ENCODE measurements at regions not wholly inside any gene's neighbourhood (a gene's known extent, or its start where the extent isn't known, plus 50 kb on each side); places are given as distances from the start of the nearest gene placed in this dataset.

GRCh38 chr9:89677702-89678395 is 73.0 kb downstream of the GADD45G start:
- H3K9me3 Mint-ChIP-seq (ENCODE audit: unreplicated experiment) = no peaks in the 10 kb centered on the region
- no peak for TF ChIP-seq CTCF (IDR thresholded peaks at IDR 0.05; ENCODE audit: unreplicated experiment)
- no peak for DNase-seq (ENCODE audit: low spot score)
- no peak overlapping the region for H3K4me3 Mint-ChIP-seq (ENCODE audit: unreplicated experiment)
- H3K4me1 Mint-ChIP-seq (ENCODE audit: unreplicated experiment) = peaks cover 7% of the 10 kb centered on the region
- peaks cover 3% of the 10 kb centered on the region for H3K27me3 Mint-ChIP-seq (ENCODE audit: unreplicated experiment)
- peak overlapping the region; percentile 53 for H3K27ac Mint-ChIP-seq (ENCODE audit: unreplicated experiment)
- H3K36me3 Mint-ChIP-seq (ENCODE audit: low read depth, unreplicated experiment) = no peaks in the 10 kb centered on the region

GRCh38 chr9:89678396-89679015 is 73.7 kb downstream of the GADD45G start:
- H3K27ac Mint-ChIP-seq (ENCODE audit: unreplicated experiment) = no peak overlapping the region
- H3K36me3 Mint-ChIP-seq (ENCODE audit: low read depth, unreplicated experiment) = no peaks in the 10 kb centered on the region
- no peak overlapping the region for H3K4me3 Mint-ChIP-seq (ENCODE audit: unreplicated experiment)
- H3K9me3 Mint-ChIP-seq (ENCODE audit: unreplicated experiment) = no peaks in the 10 kb centered on the region
- H3K4me1 Mint-ChIP-seq (ENCODE audit: unreplicated experiment) = peaks cover 7% of the 10 kb centered on the region
- TF ChIP-seq CTCF (IDR thresholded peaks at IDR 0.05; ENCODE audit: unreplicated experiment) = no peak
- DNase-seq (ENCODE audit: low spot score) = no peak
- H3K27me3 Mint-ChIP-seq (ENCODE audit: unreplicated experiment) = peaks cover 1% of the 10 kb centered on the region

DNA sequence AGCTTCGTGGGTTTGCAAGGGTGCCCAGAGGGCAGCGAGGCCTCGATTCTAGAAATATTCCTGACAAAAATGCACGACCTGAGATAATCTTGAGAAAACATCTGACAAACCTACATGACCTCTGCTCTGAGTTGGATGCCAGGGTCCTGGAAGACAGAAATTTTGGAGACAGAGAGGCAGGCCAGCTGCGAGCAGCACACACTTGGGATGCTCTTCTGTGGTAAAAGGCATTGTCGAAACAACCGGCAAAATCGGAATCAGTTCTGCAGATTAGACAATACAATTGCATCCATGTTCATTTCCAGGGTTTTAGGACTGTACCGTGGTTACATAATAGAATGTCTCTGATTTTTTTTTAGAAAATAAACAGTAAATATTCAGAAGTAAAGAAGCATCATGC is 74.2 kb downstream of the GADD45G start:
- no peak for TF ChIP-seq CTCF (IDR thresholded peaks at IDR 0.05; ENCODE audit: unreplicated experiment)
- H3K36me3 Mint-ChIP-seq (ENCODE audit: low read depth, unreplicated experiment) = no peaks in the 10 kb centered on the region
- no peaks in the 10 kb centered on the region for H3K9me3 Mint-ChIP-seq (ENCODE audit: unreplicated experiment)
- H3K27ac Mint-ChIP-seq (ENCODE audit: unreplicated experiment) = no peak overlapping the region
- peaks cover 1% of the 10 kb centered on the region for H3K27me3 Mint-ChIP-seq (ENCODE audit: unreplicated experiment)
- peaks cover 7% of the 10 kb centered on the region for H3K4me1 Mint-ChIP-seq (ENCODE audit: unreplicated experiment)
- DNase-seq (ENCODE audit: low spot score) = no peak
- H3K4me3 Mint-ChIP-seq (ENCODE audit: unreplicated experiment) = no peak overlapping the region

DNA sequence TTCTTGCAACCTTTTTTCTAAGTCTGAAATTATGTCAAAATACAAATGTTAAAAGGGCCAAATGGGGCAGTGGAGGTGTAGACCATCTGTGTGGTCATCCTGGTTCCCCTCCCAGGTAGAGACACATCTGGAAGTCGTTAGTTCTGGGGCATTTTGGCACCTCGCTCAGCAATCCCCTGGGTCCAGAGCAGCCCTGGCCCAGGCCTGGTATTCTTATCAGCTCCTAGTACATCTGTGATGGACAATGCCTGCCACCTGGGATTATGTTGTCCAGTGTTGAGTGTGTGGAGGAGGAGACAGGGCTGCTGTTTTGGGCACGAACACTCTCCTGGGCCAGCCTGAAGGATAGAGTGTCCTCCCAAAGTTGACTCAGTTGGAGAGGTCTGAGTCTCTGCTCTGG is 74.8 kb downstream of the GADD45G start:
- H3K4me1 Mint-ChIP-seq (ENCODE audit: unreplicated experiment) = peaks cover 7% of the 10 kb centered on the region
- no peak for DNase-seq (ENCODE audit: low spot score)
- no peak overlapping the region for H3K4me3 Mint-ChIP-seq (ENCODE audit: unreplicated experiment)
- no peaks in the 10 kb centered on the region for H3K36me3 Mint-ChIP-seq (ENCODE audit: low read depth, unreplicated experiment)
- H3K27me3 Mint-ChIP-seq (ENCODE audit: unreplicated experiment) = peaks cover 1% of the 10 kb centered on the region
- no peak overlapping the region for H3K27ac Mint-ChIP-seq (ENCODE audit: unreplicated experiment)
- no peaks in the 10 kb centered on the region for H3K9me3 Mint-ChIP-seq (ENCODE audit: unreplicated experiment)
- no peak for TF ChIP-seq CTCF (IDR thresholded peaks at IDR 0.05; ENCODE audit: unreplicated experiment)

Data from endothelial cell (in vitro differentiated cells).